ENCODE measurements at regions not wholly inside any gene's neighbourhood (a gene's known extent, or its start where the extent isn't known, plus 50 kb on each side); places are given as distances from the start of the nearest gene placed in this dataset.
"Not testable (repeated sequence)": the region's sequence is repeated elsewhere in the genome, so short reads cannot be mapped to it uniquely, and the experiment has no call there.

GRCh38 chr5:87722286-87722685 lies 309.6 kb upstream of the CCNH start:
- H3K27me3 ChIP-seq (replicated peaks; ENCODE audit: insufficient read depth), result no peaks in the 10 kb centered on the region
- no peaks in the 10 kb centered on the region for H3K4me1 ChIP-seq (ENCODE audit: control insufficient read depth in 1 of 2, low read depth in 2 of 2)
- H3K27ac ChIP-seq, result no peak overlapping the region
- ATAC-seq (ENCODE audit: insufficient number of reproducible peaks, low FRiP score, low read depth) (no peak), DNase-seq (ENCODE audit: low spot score) (no peak)
- no peaks in the 10 kb centered on the region for H3K9me3 ChIP-seq
- H3K4me3 ChIP-seq, result no peak overlapping the region
- TF ChIP-seq CTCF (IDR thresholded peaks at IDR 0.05), result no peak
- H3K36me3 ChIP-seq, result no peaks in the 10 kb centered on the region

GRCh38 chr5:87718224-87718925 lies 305.6 kb upstream of the CCNH start:
- DNase-seq (ENCODE audit: low spot score); H3K27me3 ChIP-seq (replicated peaks; ENCODE audit: insufficient read depth); ATAC-seq (ENCODE audit: insufficient number of reproducible peaks, low FRiP score, low read depth); H3K4me3 ChIP-seq; H3K4me1 ChIP-seq (ENCODE audit: control insufficient read depth in 1 of 2, low read depth in 2 of 2); H3K27ac ChIP-seq; H3K36me3 ChIP-seq; H3K9me3 ChIP-seq: not testable (repeated sequence)

GRCh38 chr5:87717761-87718160 lies 305.0 kb upstream of the CCNH start:
- no peak for TF ChIP-seq CTCF (IDR thresholded peaks at IDR 0.05)
- ATAC-seq (ENCODE audit: insufficient number of reproducible peaks, low FRiP score, low read depth) (no peak), DNase-seq (ENCODE audit: low spot score) (no peak)
- Histone ChIP-seq H3K27ac (no peak overlapping the region), H3K27me3 (replicated peaks; ENCODE audit: insufficient read depth) (no peaks in the 10 kb centered on the region), H3K9me3 (no peaks in the 10 kb centered on the region), H3K36me3 (no peaks in the 10 kb centered on the region), H3K4me1 (ENCODE audit: control insufficient read depth in 1 of 2, low read depth in 2 of 2) (no peaks in the 10 kb centered on the region), H3K4me3 (no peak overlapping the region)

GRCh38 chr5:87705876-87706275 lies 293.1 kb upstream of the CCNH start:
- ATAC-seq (ENCODE audit: insufficient number of reproducible peaks, low FRiP score, low read depth), result no peak
- Histone ChIP-seq H3K27me3 (replicated peaks; ENCODE audit: insufficient read depth) (no peaks in the 10 kb centered on the region), H3K36me3 (no peaks in the 10 kb centered on the region), H3K4me1 (ENCODE audit: control insufficient read depth in 1 of 2, low read depth in 2 of 2) (no peaks in the 10 kb centered on the region), H3K9me3 (no peaks in the 10 kb centered on the region), H3K4me3 (no peak overlapping the region), H3K27ac (no peak overlapping the region)
- no peak for DNase-seq (ENCODE audit: low spot score)
- TF ChIP-seq CTCF (IDR thresholded peaks at IDR 0.05), result no peak

- no peak for TF ChIP-seq CTCF (IDR thresholded peaks at IDR 0.05)
- Histone ChIP-seq H3K9me3 (no peaks in the 10 kb centered on the region), H3K27me3 (replicated peaks; ENCODE audit: insufficient read depth) (no peaks in the 10 kb centered on the region), H3K4me1 (ENCODE audit: control insufficient read depth in 1 of 2, low read depth in 2 of 2) (no peaks in the 10 kb centered on the region), H3K36me3 (no peaks in the 10 kb centered on the region), H3K27ac (no peak overlapping the region), H3K4me3 (no peak overlapping the region)
- no peak for ATAC-seq (ENCODE audit: insufficient number of reproducible peaks, low FRiP score, low read depth)
- no peak for DNase-seq (ENCODE audit: low spot score)
Measured at GRCh38 chr5:87686975-87687374, 274.2 kb upstream of the CCNH start.

- Histone ChIP-seq H3K27ac (no peak overlapping the region), H3K36me3 (no peaks in the 10 kb centered on the region), H3K27me3 (replicated peaks; ENCODE audit: insufficient read depth) (no peaks in the 10 kb centered on the region), H3K4me1 (ENCODE audit: control insufficient read depth in 1 of 2, low read depth in 2 of 2) (no peaks in the 10 kb centered on the region), H3K9me3 (no peaks in the 10 kb centered on the region), H3K4me3 (no peak overlapping the region)
- no peak for TF ChIP-seq CTCF (IDR thresholded peaks at IDR 0.05)
- DNase-seq (ENCODE audit: low spot score) (no peak), ATAC-seq (ENCODE audit: insufficient number of reproducible peaks, low FRiP score, low read depth) (no peak)
Measured at GRCh38 chr5:87686018-87686417, 273.3 kb upstream of the CCNH start.

Data from thoracic aorta (tissue), 2 donors.